ENCODE measurements at regions not wholly inside any gene's neighbourhood (a gene's known extent, or its start where the extent isn't known, plus 50 kb on each side); places are given as distances from the start of the nearest gene placed in this dataset.

DNA sequence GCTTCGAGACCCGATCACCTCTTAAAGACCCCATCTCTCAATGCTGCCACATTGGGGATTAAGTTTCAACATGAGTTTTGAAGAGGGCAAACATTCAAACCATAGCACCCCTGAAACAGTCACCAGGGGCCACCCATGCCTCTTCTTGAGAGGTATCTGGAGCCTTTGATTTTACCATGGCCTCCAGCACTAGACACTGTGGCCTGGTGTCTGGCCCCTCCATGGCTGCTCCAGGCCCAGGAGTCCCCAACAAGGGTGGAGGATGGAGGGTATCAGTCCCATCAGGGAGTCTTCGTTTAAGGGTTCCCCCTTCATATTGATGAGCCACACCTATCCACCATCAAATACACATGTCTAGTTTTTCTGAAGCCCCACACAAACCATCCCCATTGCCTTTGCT is 66.5 kb upstream of the CDH5 start:
- intact Hi-C loops (cut with DNase I): no loop called here
- ATAC-seq (no peak), DNase-seq (no peak)
- Histone ChIP-seq H3K4me3 (no peak overlapping the region), H3K27me3 (peaks cover 0 to 8% (median 0%) of the 10 kb centered on the region in 7 donors), H3K36me3 (no peaks in the 10 kb centered on the region), H3K9me3 (peaks cover 0 to 11% (median 0%) of the 10 kb centered on the region in 11 donors), H3K4me1 (no peaks in the 10 kb centered on the region), H3K27ac (no peak overlapping the region)
- TF ChIP-seq, protein P1, sequence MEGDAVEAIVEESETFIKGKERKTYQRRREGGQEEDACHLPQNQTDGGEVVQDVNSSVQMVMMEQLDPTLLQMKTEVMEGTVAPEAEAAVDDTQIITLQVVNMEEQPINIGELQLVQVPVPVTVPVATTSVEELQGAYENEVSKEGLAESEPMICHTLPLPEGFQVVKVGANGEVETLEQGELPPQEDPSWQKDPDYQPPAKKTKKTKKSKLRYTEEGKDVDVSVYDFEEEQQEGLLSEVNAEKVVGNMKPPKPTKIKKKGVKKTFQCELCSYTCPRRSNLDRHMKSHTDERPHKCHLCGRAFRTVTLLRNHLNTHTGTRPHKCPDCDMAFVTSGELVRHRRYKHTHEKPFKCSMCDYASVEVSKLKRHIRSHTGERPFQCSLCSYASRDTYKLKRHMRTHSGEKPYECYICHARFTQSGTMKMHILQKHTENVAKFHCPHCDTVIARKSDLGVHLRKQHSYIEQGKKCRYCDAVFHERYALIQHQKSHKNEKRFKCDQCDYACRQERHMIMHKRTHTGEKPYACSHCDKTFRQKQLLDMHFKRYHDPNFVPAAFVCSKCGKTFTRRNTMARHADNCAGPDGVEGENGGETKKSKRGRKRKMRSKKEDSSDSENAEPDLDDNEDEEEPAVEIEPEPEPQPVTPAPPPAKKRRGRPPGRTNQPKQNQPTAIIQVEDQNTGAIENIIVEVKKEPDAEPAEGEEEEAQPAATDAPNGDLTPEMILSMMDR (IDR thresholded peaks at IDR 0.05): no peak
- 98 to 100% methylated on average over 3 of the region's 3 CpGs for WGBS, 2 donors

DNA sequence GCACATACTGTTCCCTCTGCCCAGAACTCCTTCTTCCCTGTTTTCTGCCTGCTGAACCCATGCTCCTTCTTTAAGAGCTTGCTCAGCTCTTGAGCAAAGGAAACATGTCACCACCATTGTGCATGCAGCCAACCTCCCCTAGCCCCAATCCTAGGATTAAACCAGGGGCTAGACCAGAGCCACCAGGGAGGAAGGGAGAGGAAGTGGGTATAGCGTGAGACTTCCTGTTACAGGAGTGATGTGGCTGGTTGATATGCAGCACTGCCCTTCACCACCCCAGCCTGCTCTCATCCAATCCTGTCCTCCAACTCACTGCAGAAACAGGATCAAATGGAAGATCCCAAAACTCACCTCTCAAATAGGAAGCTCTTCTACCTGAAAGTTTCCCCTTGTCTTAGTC is 67.1 kb upstream of the CDH5 start:
- TF ChIP-seq, protein P1 (IDR thresholded peaks at IDR 0.05): no peak
- H3K36me3 ChIP-seq: no peaks in the 10 kb centered on the region
- ATAC-seq (no peak), DNase-seq (no peak)
- WGBS, 2 donors: 47 to 54% methylated on average over 1 of the region's 1 CpG
- H3K27ac ChIP-seq: no peak overlapping the region
- intact Hi-C loops (cut with DNase I): no loop called here
- peaks cover 0 to 11% (median 0%) of the 10 kb centered on the region in 11 donors for H3K9me3 ChIP-seq
- H3K27me3 ChIP-seq: peaks cover 0 to 7% (median 0%) of the 10 kb centered on the region in 7 donors
- H3K4me3 ChIP-seq: no peak overlapping the region
- no peaks in the 10 kb centered on the region for H3K4me1 ChIP-seq

DNA sequence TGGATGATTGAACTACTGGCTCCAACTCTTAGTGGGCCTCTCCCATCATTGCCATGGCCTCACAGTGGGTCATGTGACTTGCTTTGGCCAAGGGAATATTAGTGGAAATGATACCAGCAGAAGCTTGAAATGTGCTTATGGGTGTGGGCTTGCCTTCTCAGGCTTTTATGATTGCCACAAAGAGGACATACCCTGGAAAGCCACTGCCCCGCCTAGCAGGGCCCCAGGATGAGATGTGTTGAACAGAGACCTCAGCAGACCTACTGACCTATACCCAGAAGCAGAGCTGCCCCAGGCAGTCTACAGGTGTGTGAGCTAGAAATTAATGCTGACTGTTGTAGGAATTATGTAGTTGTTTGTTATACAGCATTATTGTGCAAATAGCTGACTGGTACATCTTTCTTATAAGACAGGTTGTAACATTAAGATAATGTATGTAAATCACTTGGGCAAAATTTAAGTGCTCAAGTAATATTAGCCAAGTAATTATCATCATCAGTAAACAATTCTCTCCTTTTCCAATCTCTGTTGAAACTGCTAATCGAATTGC is 67.8 kb upstream of the CDH5 start:
- Histone ChIP-seq H3K27me3 (peaks cover 0 to 8% (median 0%) of the 10 kb centered on the region in 7 donors), H3K27ac (no peak overlapping the region), H3K4me1 (no peaks in the 10 kb centered on the region), H3K9me3 (peaks cover 0 to 11% (median 0%) of the 10 kb centered on the region in 11 donors), H3K4me3 (no peak overlapping the region), H3K36me3 (no peaks in the 10 kb centered on the region)
- 94 to 95% methylated on average over 2 of the region's 2 CpGs for WGBS, 2 donors
- TF ChIP-seq, protein P1 (IDR thresholded peaks at IDR 0.05): no peak
- DNase-seq (no peak), ATAC-seq (no peak)
- intact Hi-C loops (cut with DNase I): no loop called here

DNA sequence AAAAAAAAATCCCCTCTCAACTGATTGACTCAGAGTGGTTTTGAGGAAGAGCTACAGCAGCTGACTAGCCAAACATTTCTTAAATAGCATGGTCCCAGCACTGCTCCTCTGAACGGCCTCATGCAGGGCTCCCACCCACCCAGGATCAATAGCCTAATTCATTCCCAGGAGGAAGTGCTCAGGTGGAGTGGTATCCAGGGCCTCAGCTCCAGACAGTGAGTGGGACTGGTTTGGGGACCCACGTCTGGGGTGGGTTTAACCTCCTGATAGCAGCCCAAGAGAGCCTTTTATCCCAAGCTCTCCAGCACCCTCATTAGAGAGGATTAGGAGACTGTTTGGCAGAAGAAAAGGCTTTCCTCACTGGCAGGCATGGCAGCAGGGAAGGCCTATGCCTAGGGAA is 68.5 kb upstream of the CDH5 start:
- Histone ChIP-seq H3K9me3 (peaks cover 0 to 11% (median 0%) of the 10 kb centered on the region in 11 donors), H3K4me1 (no peaks in the 10 kb centered on the region), H3K27me3 (peaks cover 0 to 14% (median 0%) of the 10 kb centered on the region in 7 donors), H3K27ac (no peak overlapping the region), H3K36me3 (no peaks in the 10 kb centered on the region), H3K4me3 (no peak overlapping the region)
- intact Hi-C loops (cut with DNase I): no loop called here
- TF ChIP-seq, protein P1 (IDR thresholded peaks at IDR 0.05): no peak
- ATAC-seq: no peak
- WGBS, 2 donors: 60 to 72% methylated on average over 2 of the region's 2 CpGs
- no peak for DNase-seq
